Activated CD4-positive, alpha-beta T cell treated with anti-CD3 and anti-CD28 coated beads, Interleukin-2, amount 10 ng/mL, durations not matched to agents 7 days and 5 days (primary cell): ENCODE measurements at regions not wholly inside any gene's neighbourhood (a gene's known extent, or its start where the extent isn't known, plus 50 kb on each side); places are given as distances from the start of the nearest gene placed in this dataset.

Source experiments
- CTCF ChIA-PET: fragments of 350-600 bp; sonication (Branson Sonifier 250); formaldehyde crosslinking; loops from one replicate; lab custom pipeline; 2021; ENCODE audit warnings: antibody characterized with exemption; lab: Charles Lee
- POLR2A ChIA-PET: fragments of 350-600 bp; sonication (Branson Sonifier 250); formaldehyde crosslinking; loops from one replicate; lab custom pipeline; 2021; ENCODE audit warnings: antibody characterized with exemption; lab: Charles Lee
- DNase-seq: peaks from one replicate; pipeline ENCODE4 v3.0.0-alpha.2; 2020
- H3K27ac Mint-ChIP-seq: one replicate; pipeline ENCODE4 v1.8.0; 2021; ENCODE audit warnings: mild to moderate bottlenecking, moderate library complexity, mixed read lengths
- H3K27me3 Mint-ChIP-seq: one replicate; pipeline ENCODE4 v1.8.0; 2021; ENCODE audit warnings: mixed read lengths
- H3K36me3 Mint-ChIP-seq: one replicate; pipeline ENCODE4 v1.8.0; 2021; ENCODE audit warnings: low read depth, mixed read lengths
- H3K4me1 Mint-ChIP-seq: one replicate; pipeline ENCODE4 v1.8.0; 2021; ENCODE audit warnings: mixed read lengths
- H3K4me3 Mint-ChIP-seq: one replicate; pipeline ENCODE4 v1.8.0; 2021; ENCODE audit warnings: mild to moderate bottlenecking, moderate library complexity, mixed read lengths
- H3K9me3 Mint-ChIP-seq: one replicate; pipeline ENCODE4 v1.8.0; 2021; ENCODE audit warnings: mixed read lengths

DNA sequence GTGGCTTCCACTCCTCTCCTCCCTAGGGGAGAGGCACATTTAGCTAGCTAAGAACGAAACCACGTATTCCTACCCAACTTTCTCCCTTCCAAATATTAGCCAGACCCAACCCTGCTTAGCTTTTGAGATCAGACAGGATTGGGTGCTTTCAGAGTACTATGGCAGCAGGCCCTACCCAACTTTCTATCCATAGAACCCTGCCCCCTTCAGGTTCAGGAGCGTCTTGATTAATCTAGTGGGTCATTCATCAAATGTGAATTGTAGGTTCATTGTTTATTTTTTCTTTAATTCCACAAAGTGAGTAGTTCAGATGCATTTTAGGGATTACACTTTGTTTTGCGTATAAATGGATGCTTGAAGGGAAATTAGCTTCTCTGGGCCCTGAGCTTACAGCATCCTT, 188.3 kb downstream of the MIB1 start:
- ChIA-PET CTCF (interaction anchor here (0.6 kb wide), 1 partner anchor 98 kb away, joined by 3 read pairs; no protein-coding TSS in a partner anchor), POLR2A (no interaction called here)
- Mint-ChIP-seq H3K9me3 (no peaks in the 10 kb centered on the region), H3K4me1 (no peaks in the 10 kb centered on the region), H3K4me3 (no peak overlapping the region), H3K27me3 (peaks cover 6% of the 10 kb centered on the region), H3K27ac (no peak overlapping the region), H3K36me3 (no peaks in the 10 kb centered on the region)
- no peak for DNase-seq

- H3K9me3 Mint-ChIP-seq: no peaks in the 10 kb centered on the region
- ChIA-PET CTCF (no interaction called here), POLR2A (no interaction called here)
- H3K4me1 Mint-ChIP-seq: no peaks in the 10 kb centered on the region
- no peaks in the 10 kb centered on the region for H3K36me3 Mint-ChIP-seq
- H3K4me3 Mint-ChIP-seq: no peak overlapping the region
- no peak for DNase-seq
- peaks cover 6% of the 10 kb centered on the region for H3K27me3 Mint-ChIP-seq
- H3K27ac Mint-ChIP-seq: no peak overlapping the region
These were observed 189.6 kb downstream of the MIB1 start for GRCh38 chr18:21930177-21930576.

DNA sequence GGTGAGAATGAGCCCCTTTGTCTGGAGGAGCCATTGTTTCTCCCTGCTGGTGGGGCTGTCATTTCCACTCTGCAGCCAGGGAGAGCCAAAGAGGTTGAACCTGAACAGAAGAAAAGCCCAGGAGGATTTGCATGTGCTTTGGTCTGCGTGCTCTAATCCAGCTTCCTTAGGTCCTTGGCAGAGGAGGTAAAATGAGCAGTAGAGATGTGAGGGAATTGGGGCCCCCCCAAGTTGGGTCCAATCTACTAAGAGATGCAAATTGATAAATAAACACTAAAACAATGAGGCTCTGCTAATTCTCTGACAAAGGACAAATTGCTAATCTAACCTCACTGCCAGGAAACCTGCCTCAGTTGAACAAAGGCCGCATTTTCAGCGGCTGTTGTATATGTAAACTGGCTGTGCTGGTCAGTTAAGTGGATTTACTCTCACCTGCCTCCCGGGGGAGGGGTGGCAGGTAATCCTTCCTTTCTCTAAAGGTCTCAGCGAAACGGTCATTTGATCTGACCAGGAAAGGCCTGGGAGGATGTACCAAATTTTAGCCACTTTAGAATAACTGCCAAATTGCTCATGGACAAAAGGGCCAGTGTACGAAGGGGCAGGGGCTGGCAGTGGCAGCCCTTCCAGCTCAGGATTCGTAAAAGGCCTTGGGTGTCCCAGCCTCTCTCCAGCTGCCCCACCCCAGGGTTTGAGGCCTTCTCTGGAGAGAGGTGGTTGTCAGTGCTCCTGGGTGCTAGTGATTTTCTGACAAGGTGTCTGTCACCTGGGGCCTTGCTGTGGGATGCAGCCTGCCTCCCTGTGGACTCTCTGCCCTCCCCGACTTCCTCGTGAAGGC, 193.6 kb downstream of the MIB1 start:
- CTCF ChIA-PET: no interaction called here
- no peaks in the 10 kb centered on the region for H3K4me1 Mint-ChIP-seq
- no peaks in the 10 kb centered on the region for H3K9me3 Mint-ChIP-seq
- H3K36me3 Mint-ChIP-seq: no peaks in the 10 kb centered on the region
- no peak overlapping the region for H3K4me3 Mint-ChIP-seq
- no peaks in the 10 kb centered on the region for H3K27me3 Mint-ChIP-seq
- H3K27ac Mint-ChIP-seq: no peak overlapping the region
- POLR2A ChIA-PET: no interaction called here
- no peak for DNase-seq

DNA sequence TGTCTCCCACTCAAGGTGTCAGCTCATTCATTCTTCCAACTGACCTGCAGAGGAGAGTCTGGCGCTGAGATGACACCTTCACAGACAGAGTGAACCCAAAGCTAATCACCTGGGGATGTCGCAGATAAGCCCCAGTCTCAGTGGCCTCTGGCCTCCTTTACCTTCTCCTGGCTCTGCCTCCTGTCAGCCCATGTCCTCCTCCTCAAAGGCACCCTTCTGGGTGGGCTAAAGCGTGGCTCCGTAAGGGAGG, 194.1 kb downstream of the MIB1 start:
- Mint-ChIP-seq H3K4me3 (no peak overlapping the region), H3K9me3 (no peaks in the 10 kb centered on the region), H3K27ac (no peak overlapping the region), H3K27me3 (no peaks in the 10 kb centered on the region), H3K36me3 (no peaks in the 10 kb centered on the region), H3K4me1 (no peaks in the 10 kb centered on the region)
- POLR2A ChIA-PET: no interaction called here
- CTCF ChIA-PET: no interaction called here
- DNase-seq: no peak

- CTCF ChIA-PET: no interaction called here
These were observed 202.9 kb downstream of the MIB1 start for GRCh38 chr18:21943456-21943855.

GRCh38 chr18:21949326-21950015, 208.9 kb downstream of the MIB1 start:
- CTCF ChIA-PET: no interaction called here
- Mint-ChIP-seq H3K36me3 (no peaks in the 10 kb centered on the region), H3K9me3 (no peaks in the 10 kb centered on the region), H3K27me3 (peaks cover 16% of the 10 kb centered on the region), H3K4me1 (no peaks in the 10 kb centered on the region), H3K27ac (no peak overlapping the region), H3K4me3 (no peak overlapping the region)
- DNase-seq: no peak
- POLR2A ChIA-PET: no interaction called here

More at GRCh38 chr18:21943456-21943855, 202.9 kb downstream of the MIB1 start:
- POLR2A ChIA-PET: no interaction called here
- no peak for DNase-seq
- Mint-ChIP-seq H3K4me1 (no peaks in the 10 kb centered on the region), H3K27me3 (peaks cover 4% of the 10 kb centered on the region), H3K9me3 (no peaks in the 10 kb centered on the region), H3K36me3 (no peaks in the 10 kb centered on the region), H3K27ac (no peak overlapping the region), H3K4me3 (no peak overlapping the region)

DNA sequence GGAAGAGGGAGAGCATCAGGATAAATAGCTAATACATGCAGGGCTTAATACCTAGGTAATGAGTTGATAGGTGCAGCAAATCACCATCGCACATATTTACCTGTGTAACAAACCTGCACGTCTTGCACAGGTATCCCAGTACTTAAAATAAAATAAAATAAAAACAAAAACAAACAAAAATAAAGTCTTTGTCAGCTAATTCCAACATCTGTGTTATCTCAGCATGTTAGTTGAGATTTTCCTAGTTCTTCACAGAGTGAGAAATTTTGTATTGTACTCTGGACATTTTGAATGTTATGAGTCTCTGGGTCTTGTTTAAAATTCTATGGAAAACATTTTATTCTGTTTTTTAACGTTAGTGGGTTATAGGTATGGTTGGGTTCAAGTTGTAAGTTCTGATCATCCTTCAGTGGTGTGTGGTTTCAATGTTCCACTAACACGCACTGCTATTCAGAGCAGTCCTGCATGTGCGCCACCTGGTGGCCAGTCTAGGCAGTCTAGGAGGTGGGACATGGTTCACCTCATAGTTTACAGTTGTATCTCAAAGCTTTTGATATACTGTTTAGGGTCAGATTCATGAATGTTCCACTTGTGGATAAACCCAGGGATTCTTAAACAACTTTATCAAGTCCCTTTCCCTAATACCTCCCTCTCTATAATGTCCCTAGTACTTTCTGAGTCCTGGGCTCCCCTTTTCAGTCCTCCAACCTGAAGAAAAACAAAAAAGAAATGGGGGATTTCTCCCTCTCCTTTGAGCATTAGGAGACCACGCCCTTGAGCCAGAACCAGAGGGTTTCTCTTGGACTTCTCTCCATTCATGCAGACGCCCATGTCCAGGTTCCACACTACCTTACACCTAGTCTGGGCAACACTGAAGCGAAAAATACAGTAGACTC, 213.4 kb upstream of the GATA6 start:
- Mint-ChIP-seq H3K4me1 (no peaks in the 10 kb centered on the region), H3K27ac (no peak overlapping the region), H3K36me3 (no peaks in the 10 kb centered on the region), H3K4me3 (no peak overlapping the region), H3K27me3 (peaks cover 19% of the 10 kb centered on the region), H3K9me3 (no peaks in the 10 kb centered on the region)
- DNase-seq: peak; percentile 80
- CTCF ChIA-PET: interaction anchor here (0.7 kb wide), 1 partner anchor 469 kb away, joined by 3 read pairs; no protein-coding TSS in a partner anchor
- POLR2A ChIA-PET: no interaction called here

GRCh38 chr18:21958263-21958662, 211.1 kb upstream of the GATA6 start:
- CTCF ChIA-PET: interaction anchor here (0.6 kb wide), 1 partner anchor 1439 kb away, joined by 4 read pairs; no protein-coding TSS in a partner anchor
- POLR2A ChIA-PET: no interaction called here
- H3K27ac Mint-ChIP-seq: no peak overlapping the region
- peaks cover 12% of the 10 kb centered on the region for H3K27me3 Mint-ChIP-seq
- no peak overlapping the region for H3K4me3 Mint-ChIP-seq
- no peaks in the 10 kb centered on the region for H3K4me1 Mint-ChIP-seq
- H3K9me3 Mint-ChIP-seq: no peaks in the 10 kb centered on the region
- H3K36me3 Mint-ChIP-seq: no peaks in the 10 kb centered on the region
- no peak for DNase-seq

- no peak for DNase-seq
- Mint-ChIP-seq H3K9me3 (no peaks in the 10 kb centered on the region), H3K4me1 (no peaks in the 10 kb centered on the region), H3K36me3 (no peaks in the 10 kb centered on the region), H3K27me3 (peaks cover 11% of the 10 kb centered on the region), H3K27ac (no peak overlapping the region), H3K4me3 (no peak overlapping the region)
- ChIA-PET CTCF (interaction anchor here (0.6 kb wide), 1 partner anchor 1438 kb away, joined by 4 read pairs; no protein-coding TSS in a partner anchor), POLR2A (no interaction called here)
These were observed 210.5 kb upstream of the GATA6 start for GRCh38 chr18:21958707-21959450.

- H3K9me3 Mint-ChIP-seq: no peaks in the 10 kb centered on the region
- ChIA-PET CTCF (no interaction called here), POLR2A (no interaction called here)
- DNase-seq: no peak
- no peak overlapping the region for H3K4me3 Mint-ChIP-seq
- no peaks in the 10 kb centered on the region for H3K4me1 Mint-ChIP-seq
- H3K27ac Mint-ChIP-seq: no peak overlapping the region
- H3K36me3 Mint-ChIP-seq: no peaks in the 10 kb centered on the region
- peaks cover 4% of the 10 kb centered on the region for H3K27me3 Mint-ChIP-seq
These were observed 209.2 kb upstream of the GATA6 start for GRCh38 chr18:21960189-21960588.

DNA sequence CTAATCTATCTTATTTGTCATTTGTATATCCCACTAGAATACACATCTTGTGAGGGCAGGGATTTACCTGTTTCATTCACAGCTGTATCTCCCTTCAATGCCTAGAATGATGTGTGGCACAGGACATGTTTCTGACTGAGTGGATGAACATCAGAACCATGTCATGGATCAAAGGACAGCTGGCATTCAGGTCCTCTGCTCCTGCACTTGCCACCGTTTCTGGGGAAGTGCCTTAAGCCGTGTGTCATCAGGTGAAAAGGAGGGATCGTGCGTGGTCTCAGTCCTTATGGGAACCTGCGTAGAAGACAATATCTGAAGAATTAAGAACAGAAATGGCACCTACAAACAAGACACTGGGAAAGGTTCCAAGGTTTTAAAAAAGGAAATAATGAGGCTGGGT, 206.1 kb upstream of the GATA6 start:
- Mint-ChIP-seq H3K4me1 (no peaks in the 10 kb centered on the region), H3K9me3 (no peaks in the 10 kb centered on the region), H3K4me3 (no peak overlapping the region), H3K27ac (no peak overlapping the region), H3K36me3 (no peaks in the 10 kb centered on the region), H3K27me3 (no peaks in the 10 kb centered on the region)
- DNase-seq: no peak
- CTCF ChIA-PET: no interaction called here
- POLR2A ChIA-PET: no interaction called here

- ChIA-PET CTCF (no interaction called here), POLR2A (no interaction called here)
- H3K9me3 Mint-ChIP-seq: no peaks in the 10 kb centered on the region
- H3K27ac Mint-ChIP-seq: no peak overlapping the region
- H3K4me1 Mint-ChIP-seq: no peaks in the 10 kb centered on the region
- H3K36me3 Mint-ChIP-seq: no peaks in the 10 kb centered on the region
- H3K27me3 Mint-ChIP-seq: no peaks in the 10 kb centered on the region
- no peak overlapping the region for H3K4me3 Mint-ChIP-seq
- DNase-seq: no peak
These were observed 201.1 kb upstream of the GATA6 start for GRCh38 chr18:21968338-21968737.
